Fibroblast of lung (primary cell): ENCODE measurements at regions not wholly inside any gene's neighbourhood (a gene's known extent, or its start where the extent isn't known, plus 50 kb on each side); places are given as distances from the start of the nearest gene placed in this dataset.

Experiments
- CTCF ChIP-seq, 2 donors: IDR thresholded peaks in 1 of 2; conservative IDR thresholded peaks in 1 of 2; 1 replicate in 1 of 2; 2 replicates in 1 of 2; pipeline ENCODE4 v1.5.1; 2011 to 2012; ENCODE audit warnings: low read length in 2 of 2, control low read depth in 1 of 2, inconsistent platforms in 1 of 2, low read depth in 1 of 2, mild to moderate bottlenecking in 1 of 2
- EZH2 ChIP-seq: IDR thresholded peaks from 2 replicates; pipeline ENCODE4 v1.5.1; 2012; ENCODE audit warnings: low read length, control low read depth, mild to moderate bottlenecking; ENCODE audit errors: missing control alignments

GRCh38 chr2:167856190-167856589 lies 391.2 kb downstream of the STK39 start:
- TF ChIP-seq CTCF (conservative IDR thresholded peaks at IDR 0.05 in 1 of 2, IDR thresholded peaks at IDR 0.05 in 1 of 2; ENCODE audit: low read depth in 1 of 2, low read length in 2 of 2) (no peak), EZH2 (no peak)
